GM23338 (cell line): ENCODE measurements at regions not wholly inside any gene's neighbourhood (a gene's known extent, or its start where the extent isn't known, plus 50 kb on each side); places are given as distances from the start of the nearest gene placed in this dataset. TPM values are rescaled to one million over a fixed set of nuclear protein-coding genes. Genes with fewer than 3 reads are reported as not detected.

Experiments used
- CREB1 ChIP-seq: fragments of 250-450 bp; sonication (Bioruptor Pico); IDR thresholded peaks from 2 replicates; pipeline ENCODE4 v1.5.0; 2020; ENCODE audit warnings: low read depth, mild to moderate bottlenecking, moderate library complexity
- ZNF462 ChIP-seq: fragments of 250-450 bp; sonication (Bioruptor Pico); IDR thresholded peaks from 2 replicates; pipeline ENCODE4 v1.5.0; 2020; ENCODE audit warnings: mild to moderate bottlenecking, moderate library complexity
- small RNA-seq: library from RNA; depleted of rRNA; stranded (forward); fragments of <200 nt; gene quantifications from one replicate; pipeline ENCODE3, GENCODE V24; 2014; ENCODE audit warnings: low replicate concordance

- no peak for TF ChIP-seq ZNF462 (CRISPR knock-in tag)
- TF ChIP-seq CREB1 (CRISPR knock-in tag): no peak
Measured at GRCh38 chr2:80700961-80701360, 396.4 kb upstream of the LRRTM1 start (continued).

Small RNAs in the stretch of these regions (small RNA-seq; reads per million reads assigned to genes)
- gene AC013262.1: not detected
- gene AC138623.1: not detected
- not detected for gene RF00019
- not detected for gene RN7SL201P
- 0.25 reads per million, percentile 4 among the genes with 10 or more reads in this experiment for gene RNA5SP99
- gene RNU6-1312P: not detected
- not detected for gene RNU6-685P
- not detected for gene RPL37P10
